ENCODE measurements at regions not wholly inside any gene's neighbourhood (a gene's known extent, or its start where the extent isn't known, plus 50 kb on each side); places are given as distances from the start of the nearest gene placed in this dataset.

GRCh38 chr2:208657468-208657867 lies 250.9 kb downstream of the PTH2R start:
- H3K4me3 ChIP-seq (ENCODE audit: low read depth, low read length, poor library complexity, severe bottlenecking), result no peak overlapping the region
- no peaks in the 10 kb centered on the region for H3K4me1 ChIP-seq (ENCODE audit: insufficient read depth, low read length, poor library complexity, severe bottlenecking)
- POLR2A ChIA-PET, result no interaction called here
- CTCF ChIA-PET (ENCODE audit: unreplicated experiment), result no interaction called here
- no TSS peak for BruUV-seq (replicated peaks)
- DNase-seq (ENCODE audit: low spot score), result no peak
- no peak overlapping the region for H3K4me2 ChIP-seq (ENCODE audit: low read length)
- H3K9me3 ChIP-seq (ENCODE audit: low read length), result no peaks in the 10 kb centered on the region
- no peak overlapping the region for H3K27ac ChIP-seq (ENCODE audit: low read depth, low read length, poor library complexity, severe bottlenecking)
- TF ChIP-seq EZH2phosphoT487 (IDR thresholded peaks at IDR 0.05; ENCODE audit: borderline replicate concordance, low read depth, low read length), result no peak
- 0 out of 2 replicates have a peak, but pooled peaks have one; percentile 14 for TF ChIP-seq CTCF (conservative IDR thresholded peaks at IDR 0.05; ENCODE audit: low read length)
- H2AFZ ChIP-seq (ENCODE audit: low read length), result no peak overlapping the region
- no peaks in the 10 kb centered on the region for H4K20me1 ChIP-seq (ENCODE audit: insufficient read depth, low read length)
- no peaks in the 10 kb centered on the region for H3K9me2 ChIP-seq (ENCODE audit: insufficient read depth, low read length)
- intact Hi-C loops (cut with micrococcal nuclease; ENCODE audit: unreplicated experiment), result no loop called here
- H3K36me3 ChIP-seq (ENCODE audit: insufficient read depth, low read length), result no peaks in the 10 kb centered on the region
- H3K79me2 ChIP-seq (ENCODE audit: insufficient read depth, low read depth, low read length), result no peaks in the 10 kb centered on the region

- TF ChIP-seq CTCF (conservative IDR thresholded peaks at IDR 0.05; ENCODE audit: low read length) (no peak), EZH2phosphoT487 (IDR thresholded peaks at IDR 0.05; ENCODE audit: borderline replicate concordance, low read depth, low read length) (no peak)
- no TSS peak for BruUV-seq (replicated peaks)
- POLR2A ChIA-PET, result no interaction called here
- CTCF ChIA-PET (ENCODE audit: unreplicated experiment), result no interaction called here
- Histone ChIP-seq H3K9me2 (ENCODE audit: insufficient read depth, low read length) (no peaks in the 10 kb centered on the region), H3K9me3 (ENCODE audit: low read length) (no peaks in the 10 kb centered on the region), H2AFZ (ENCODE audit: low read length) (no peak overlapping the region), H3K4me1 (ENCODE audit: insufficient read depth, low read length, poor library complexity, severe bottlenecking) (no peaks in the 10 kb centered on the region), H4K20me1 (ENCODE audit: insufficient read depth, low read length) (no peaks in the 10 kb centered on the region), H3K36me3 (ENCODE audit: insufficient read depth, low read length) (no peaks in the 10 kb centered on the region), H3K4me2 (ENCODE audit: low read length) (no peak overlapping the region), H3K79me2 (ENCODE audit: insufficient read depth, low read depth, low read length) (no peaks in the 10 kb centered on the region), H3K4me3 (ENCODE audit: low read depth, low read length, poor library complexity, severe bottlenecking) (no peak overlapping the region), H3K27ac (ENCODE audit: low read depth, low read length, poor library complexity, severe bottlenecking) (no peak overlapping the region)
- DNase-seq (ENCODE audit: low spot score), result no peak
- intact Hi-C loops (cut with micrococcal nuclease; ENCODE audit: unreplicated experiment), result no loop called here
Measured at GRCh38 chr2:208669394-208669793, 262.8 kb downstream of the PTH2R start.

- Histone ChIP-seq H2AFZ (ENCODE audit: low read length) (no peak overlapping the region), H3K27ac (ENCODE audit: low read depth, low read length, poor library complexity, severe bottlenecking) (no peak overlapping the region), H3K9me3 (ENCODE audit: low read length) (no peaks in the 10 kb centered on the region), H3K36me3 (ENCODE audit: insufficient read depth, low read length) (no peaks in the 10 kb centered on the region), H3K4me1 (ENCODE audit: insufficient read depth, low read length, poor library complexity, severe bottlenecking) (no peaks in the 10 kb centered on the region), H3K4me2 (ENCODE audit: low read length) (no peak overlapping the region), H4K20me1 (ENCODE audit: insufficient read depth, low read length) (no peaks in the 10 kb centered on the region), H3K79me2 (ENCODE audit: insufficient read depth, low read depth, low read length) (no peaks in the 10 kb centered on the region), H3K4me3 (ENCODE audit: low read depth, low read length, poor library complexity, severe bottlenecking) (no peak overlapping the region), H3K9me2 (ENCODE audit: insufficient read depth, low read length) (no peaks in the 10 kb centered on the region)
- BruUV-seq (replicated peaks), result no TSS peak
- TF ChIP-seq CTCF (conservative IDR thresholded peaks at IDR 0.05; ENCODE audit: low read length) (no peak), EZH2phosphoT487 (IDR thresholded peaks at IDR 0.05; ENCODE audit: borderline replicate concordance, low read depth, low read length) (no peak)
- intact Hi-C loops (cut with micrococcal nuclease; ENCODE audit: unreplicated experiment), result no loop called here
- CTCF ChIA-PET (ENCODE audit: unreplicated experiment), result no interaction called here
- POLR2A ChIA-PET, result interaction anchor here (0.5 kb wide), 1 partner anchor 499 kb away, joined by 5 read pairs; no protein-coding TSS in a partner anchor
- no peak for DNase-seq (ENCODE audit: low spot score)
Measured at GRCh38 chr2:208671284-208671683, 264.7 kb downstream of the PTH2R start.
